Mucosa of rectum (tissue), 2 donors: ENCODE measurements at regions not wholly inside any gene's neighbourhood (a gene's known extent, or its start where the extent isn't known, plus 50 kb on each side); places are given as distances from the start of the nearest gene placed in this dataset.

Experiments used
- H3K27ac ChIP-seq, 2 donors: one replicate each; pipeline ENCODE4 v1.7.0; 2013; ENCODE audit warnings: inconsistent platforms in 2 of 2, low read depth in 2 of 2, low read length in 2 of 2
- H3K27me3 ChIP-seq, 2 donors: one replicate each; pipeline ENCODE4 v1.7.0; 2013; ENCODE audit warnings: low read length in 2 of 2; ENCODE audit not compliant: control insufficient read depth in 2 of 2, insufficient read depth in 2 of 2
- H3K36me3 ChIP-seq, 2 donors: one replicate each; pipeline ENCODE4 v1.7.0; 2013; ENCODE audit warnings: low read length in 2 of 2; ENCODE audit not compliant: control insufficient read depth in 2 of 2, insufficient read depth in 2 of 2
- H3K4me1 ChIP-seq, 2 donors: one replicate each; pipeline ENCODE4 v1.7.0; 2013; ENCODE audit warnings: low read length in 2 of 2, mild to moderate bottlenecking in 1 of 2; ENCODE audit not compliant: control insufficient read depth in 2 of 2, insufficient read depth in 2 of 2
- H3K4me3 ChIP-seq, 2 donors: one replicate each; pipeline ENCODE4 v1.7.0; 2013; ENCODE audit warnings: low read length in 2 of 2
- H3K9ac ChIP-seq, 2 donors: one replicate each; pipeline ENCODE4 v1.7.0; 2013; ENCODE audit warnings: low read length in 2 of 2, low read depth in 1 of 2, mild to moderate bottlenecking in 1 of 2
- H3K9me3 ChIP-seq, 2 donors: one replicate each; pipeline ENCODE4 v1.7.0; 2013; ENCODE audit warnings: low read length in 2 of 2; ENCODE audit not compliant: control insufficient read depth in 2 of 2
- donor health status: healthy.
- donor health status: Normal muscosa, but diverticular disease.

DNA sequence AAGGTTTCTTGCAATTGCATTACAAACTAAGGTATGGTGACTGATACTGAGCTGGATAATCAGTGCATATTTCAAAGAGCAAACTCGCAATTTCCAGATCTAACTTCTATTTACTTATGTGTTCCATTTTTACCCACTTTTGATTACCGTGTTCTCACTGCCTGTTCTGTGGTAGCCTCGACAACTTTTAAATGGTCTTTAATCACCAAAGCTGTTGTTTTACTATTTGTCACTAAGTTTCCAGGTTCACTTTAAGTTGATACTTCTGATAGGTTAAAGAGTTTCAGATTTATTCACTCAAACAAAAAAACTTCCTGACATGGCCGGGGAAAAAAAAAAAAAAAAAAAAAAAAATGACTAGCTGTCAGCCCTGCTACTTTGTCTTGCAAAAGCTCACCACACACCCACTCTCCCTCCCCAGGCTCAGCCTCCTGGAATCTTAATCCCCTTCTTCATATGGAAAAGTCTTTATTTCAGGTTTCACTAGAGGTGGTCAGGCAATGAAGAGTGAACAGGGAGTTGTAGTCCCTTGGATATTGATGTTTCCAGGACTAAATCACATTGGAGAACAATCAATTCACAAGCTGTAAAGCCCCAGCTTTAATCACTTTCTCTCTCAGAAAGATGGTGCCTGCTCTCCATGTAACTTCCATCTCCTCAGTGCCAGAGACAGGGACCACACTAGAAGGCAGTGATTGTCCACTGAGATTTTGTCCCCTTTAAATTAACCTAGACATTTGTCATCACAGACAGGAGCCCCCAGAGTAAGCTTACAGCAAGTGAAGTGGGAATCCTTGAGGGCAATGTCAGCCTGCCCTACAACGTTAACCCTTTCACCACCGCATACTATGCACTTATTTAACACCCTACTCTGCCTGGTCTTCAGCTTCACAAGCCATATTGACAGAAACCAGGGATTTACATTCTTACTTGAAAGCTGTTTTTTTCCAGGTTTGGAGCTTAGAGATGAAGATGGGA is 749.1 kb upstream of the SORCS1 start:
- H3K36me3 ChIP-seq = no peaks in the 10 kb centered on the region
- H3K9me3 ChIP-seq = no peaks in the 10 kb centered on the region
- H3K27ac ChIP-seq = no peak overlapping the region
- H3K4me1 ChIP-seq = no peaks in the 10 kb centered on the region
- no peak overlapping the region for H3K9ac ChIP-seq
- no peak overlapping the region for H3K4me3 ChIP-seq
- peaks cover 14 to 17% of the 10 kb centered on the region in 2 donors for H3K27me3 ChIP-seq

DNA sequence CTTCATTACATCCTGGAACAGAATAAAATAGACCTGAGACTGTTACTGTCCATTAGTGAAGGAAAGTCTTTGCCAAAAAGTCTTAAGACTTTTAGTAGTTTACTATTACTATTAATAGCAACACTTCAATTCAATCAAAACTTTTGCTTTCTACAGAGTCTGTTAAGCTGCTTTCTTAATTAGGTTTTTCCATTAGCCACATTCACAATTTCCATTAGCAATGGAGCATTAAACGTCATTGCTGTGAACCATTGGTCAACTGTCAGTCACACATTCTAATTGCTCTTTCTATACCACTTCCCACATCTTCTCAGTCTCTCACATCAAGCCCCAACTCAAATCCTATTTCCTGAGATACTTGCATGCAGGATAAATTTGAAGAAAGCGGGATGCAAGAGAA is 736.6 kb upstream of the SORCS1 start:
- Histone ChIP-seq H3K9me3 (no peaks in the 10 kb centered on the region), H3K4me1 (no peaks in the 10 kb centered on the region), H3K27me3 (no peaks in the 10 kb centered on the region), H3K27ac (no peak overlapping the region), H3K4me3 (no peak overlapping the region), H3K9ac (no peak overlapping the region), H3K36me3 (no peaks in the 10 kb centered on the region)

DNA sequence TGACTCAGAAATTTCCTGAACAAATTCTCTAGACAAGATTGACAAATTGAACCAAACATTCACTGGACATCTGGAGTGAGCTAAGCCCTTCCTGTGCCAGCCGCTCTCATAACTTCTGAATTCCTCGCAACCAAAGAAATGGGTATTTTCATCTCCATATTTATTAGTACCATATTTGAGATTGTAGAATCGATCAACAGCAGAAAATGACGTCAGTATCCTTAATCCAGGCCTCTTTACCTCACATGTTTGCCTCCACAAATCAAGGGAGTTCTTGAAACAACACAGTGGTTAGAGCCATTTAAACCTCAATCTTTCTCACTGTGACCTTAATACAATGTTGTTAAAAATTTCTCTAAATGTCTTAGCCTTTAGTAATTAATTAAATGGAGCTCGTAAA is 735.6 kb upstream of the SORCS1 start:
- no peak overlapping the region for H3K9ac ChIP-seq
- no peak overlapping the region for H3K4me3 ChIP-seq
- H3K9me3 ChIP-seq = no peaks in the 10 kb centered on the region
- no peaks in the 10 kb centered on the region for H3K36me3 ChIP-seq
- no peaks in the 10 kb centered on the region for H3K27me3 ChIP-seq
- H3K4me1 ChIP-seq = no peaks in the 10 kb centered on the region
- H3K27ac ChIP-seq = no peak overlapping the region

DNA sequence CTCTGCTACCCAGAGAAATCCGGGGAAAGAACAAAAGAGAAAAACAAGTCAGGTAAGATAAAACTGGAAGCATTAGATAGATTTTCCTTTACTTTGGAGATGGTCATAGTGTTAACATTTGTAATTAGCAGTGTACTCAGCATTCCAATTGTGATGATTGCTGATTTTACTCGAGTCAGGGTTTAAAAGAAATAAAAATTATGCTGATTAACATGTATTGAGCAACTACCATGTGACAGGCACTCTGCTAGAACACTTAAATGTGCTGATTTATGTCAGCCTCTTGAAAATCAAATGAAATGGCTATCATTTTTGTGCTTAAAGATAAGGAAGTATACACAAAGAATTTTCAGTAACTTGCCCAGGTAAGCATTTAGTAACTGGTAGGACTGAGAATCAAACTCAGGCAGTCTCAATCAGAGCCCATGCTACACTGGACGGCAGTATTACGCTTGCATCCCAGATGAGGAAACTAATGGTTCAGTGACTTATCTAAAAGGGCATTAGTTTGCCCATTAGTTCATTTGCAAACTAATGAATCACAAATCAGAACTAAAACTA is 735.1 kb upstream of the SORCS1 start:
- Histone ChIP-seq H3K9ac (no peak overlapping the region), H3K27ac (no peak overlapping the region), H3K4me1 (no peaks in the 10 kb centered on the region), H3K9me3 (no peaks in the 10 kb centered on the region), H3K27me3 (no peaks in the 10 kb centered on the region), H3K36me3 (no peaks in the 10 kb centered on the region), H3K4me3 (no peak overlapping the region)

DNA sequence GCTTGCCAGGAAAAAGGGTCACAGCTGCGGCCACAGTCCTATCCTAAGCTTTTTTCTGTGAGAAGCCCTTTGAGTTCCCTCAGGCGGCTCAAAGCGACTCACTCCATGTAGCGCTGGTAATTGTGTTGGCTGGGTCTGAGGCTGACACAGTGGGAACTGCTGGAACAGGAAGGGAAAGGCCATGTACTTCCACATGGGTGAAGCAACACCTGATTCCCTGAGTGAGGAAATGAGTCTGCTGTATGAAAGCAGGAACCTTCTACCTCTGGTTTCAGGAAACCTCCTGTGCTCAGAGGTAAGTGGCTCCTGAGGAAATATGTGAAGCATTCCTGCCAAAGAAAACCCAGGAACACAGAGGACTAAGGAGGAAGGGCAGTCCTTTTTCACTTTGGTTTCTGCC is 734.6 kb upstream of the SORCS1 start:
- no peaks in the 10 kb centered on the region for H3K4me1 ChIP-seq
- H3K27me3 ChIP-seq = no peaks in the 10 kb centered on the region
- H3K4me3 ChIP-seq = no peak overlapping the region
- H3K9me3 ChIP-seq = no peaks in the 10 kb centered on the region
- H3K27ac ChIP-seq = no peak overlapping the region
- H3K9ac ChIP-seq = no peak overlapping the region
- H3K36me3 ChIP-seq = no peaks in the 10 kb centered on the region

DNA sequence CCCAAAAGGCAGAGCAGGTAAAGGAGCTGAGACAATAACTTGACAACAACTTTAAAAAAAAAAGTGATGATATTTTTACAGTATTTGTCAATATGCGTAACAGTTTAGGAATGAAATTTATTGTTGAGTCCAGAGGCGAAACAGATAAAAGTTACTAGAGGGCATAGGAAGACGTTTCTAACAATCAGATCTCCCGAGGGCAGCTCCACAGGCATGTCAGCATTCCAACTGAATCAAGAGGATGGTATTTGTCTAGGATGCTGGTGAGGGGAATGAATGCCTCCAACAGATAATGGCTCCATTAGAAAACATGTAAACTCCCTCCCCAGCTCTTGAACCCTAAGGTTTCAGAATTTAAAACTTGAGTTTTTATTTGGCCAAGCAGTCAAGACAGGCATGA is 733.9 kb upstream of the SORCS1 start:
- Histone ChIP-seq H3K27ac (no peak overlapping the region), H3K4me1 (no peaks in the 10 kb centered on the region), H3K27me3 (no peaks in the 10 kb centered on the region), H3K4me3 (no peak overlapping the region), H3K9ac (no peak overlapping the region), H3K36me3 (no peaks in the 10 kb centered on the region), H3K9me3 (no peaks in the 10 kb centered on the region)

DNA sequence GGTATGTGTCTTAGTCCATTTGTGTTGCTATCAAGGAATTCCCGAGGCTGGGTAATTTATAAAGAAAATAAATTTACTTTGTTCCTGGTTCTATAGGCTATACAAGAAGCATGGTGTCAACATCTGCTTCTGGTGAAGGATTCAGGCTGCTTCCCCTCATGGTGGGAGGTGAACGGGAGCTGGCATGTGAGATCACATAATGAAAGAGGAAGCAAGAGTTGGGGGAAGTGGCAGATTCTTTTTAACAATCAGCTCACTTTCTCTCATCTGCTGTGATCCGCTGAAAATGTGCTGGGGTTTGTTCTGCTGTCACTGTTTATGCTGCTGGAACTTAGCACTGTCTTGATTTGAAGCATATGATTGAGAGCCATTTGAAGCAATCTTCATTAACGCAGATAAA is 730.0 kb upstream of the SORCS1 start:
- H3K4me3 ChIP-seq = no peak overlapping the region
- H3K4me1 ChIP-seq = no peaks in the 10 kb centered on the region
- no peaks in the 10 kb centered on the region for H3K27me3 ChIP-seq
- no peaks in the 10 kb centered on the region for H3K9me3 ChIP-seq
- no peaks in the 10 kb centered on the region for H3K36me3 ChIP-seq
- H3K27ac ChIP-seq = no peak overlapping the region
- no peak overlapping the region for H3K9ac ChIP-seq

DNA sequence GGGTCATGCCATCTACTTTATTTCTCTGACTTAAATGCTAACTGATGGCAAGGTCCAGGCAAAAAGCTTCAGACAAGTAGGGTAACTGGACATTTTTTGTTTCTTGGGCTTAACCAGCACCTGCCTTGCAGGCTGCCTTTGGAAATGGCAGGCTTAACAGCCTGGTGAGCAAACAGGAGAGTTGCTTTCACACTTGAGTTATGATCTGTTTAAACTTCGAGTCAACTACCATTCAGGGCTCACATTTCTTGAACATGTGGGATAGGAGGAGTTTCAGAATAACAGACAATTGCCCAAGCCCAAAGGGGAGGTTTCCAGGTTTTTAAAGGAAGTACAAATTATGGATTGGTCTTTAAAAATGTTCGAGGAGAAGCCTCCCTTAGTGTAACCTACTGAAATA is 724.6 kb upstream of the SORCS1 start:
- Histone ChIP-seq H3K36me3 (no peaks in the 10 kb centered on the region), H3K27ac (no peak overlapping the region), H3K27me3 (no peaks in the 10 kb centered on the region), H3K4me3 (no peak overlapping the region), H3K9ac (no peak overlapping the region), H3K4me1 (no peaks in the 10 kb centered on the region), H3K9me3 (no peaks in the 10 kb centered on the region)

DNA sequence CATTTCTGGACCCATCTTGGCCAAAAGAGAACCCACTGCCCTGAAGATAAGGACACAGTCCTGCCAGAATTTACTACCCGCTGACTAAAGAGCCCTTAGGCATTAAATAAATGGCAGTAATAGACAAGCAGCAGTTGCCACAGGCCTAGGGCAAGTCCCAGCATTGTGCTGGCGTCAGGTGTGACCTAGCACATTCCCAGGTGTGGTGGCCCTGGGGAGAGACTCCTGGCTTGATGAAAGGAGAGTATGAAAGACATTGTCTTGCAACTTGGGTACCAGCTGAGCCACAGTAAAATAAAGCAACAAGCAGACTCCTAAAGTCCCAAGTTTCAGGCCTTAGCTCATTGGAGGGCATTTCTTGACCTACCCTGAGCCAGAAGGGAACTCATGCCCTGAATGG is 715.7 kb upstream of the SORCS1 start:
- H3K9me3 ChIP-seq = no peaks in the 10 kb centered on the region
- no peaks in the 10 kb centered on the region for H3K4me1 ChIP-seq
- H3K9ac ChIP-seq = no peak overlapping the region
- H3K36me3 ChIP-seq = no peaks in the 10 kb centered on the region
- H3K27me3 ChIP-seq = no peaks in the 10 kb centered on the region
- H3K27ac ChIP-seq = no peak overlapping the region
- no peak overlapping the region for H3K4me3 ChIP-seq

DNA sequence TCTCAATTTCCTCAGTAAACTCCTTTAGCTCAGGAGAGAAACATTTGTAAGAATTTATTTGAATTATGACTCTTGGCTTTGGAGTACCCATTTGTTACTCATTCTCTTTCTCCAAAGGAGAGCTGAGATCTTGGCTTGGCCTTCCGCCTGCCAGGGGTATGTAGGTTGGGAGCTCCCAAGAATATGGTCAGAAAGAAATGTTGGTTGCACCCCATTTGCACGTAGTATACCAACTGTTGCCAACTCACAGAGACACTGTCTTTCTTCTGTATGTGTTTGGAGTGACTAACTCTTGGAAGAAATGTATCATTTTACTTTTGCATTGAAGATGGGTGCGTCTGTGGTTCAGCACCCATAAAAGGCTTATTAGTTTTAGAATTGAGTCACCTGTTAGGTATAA is 708.5 kb upstream of the SORCS1 start:
- H3K27me3 ChIP-seq = no peaks in the 10 kb centered on the region
- no peak overlapping the region for H3K9ac ChIP-seq
- no peaks in the 10 kb centered on the region for H3K9me3 ChIP-seq
- H3K4me3 ChIP-seq = no peak overlapping the region
- H3K36me3 ChIP-seq = no peaks in the 10 kb centered on the region
- H3K27ac ChIP-seq = no peak overlapping the region
- no peaks in the 10 kb centered on the region for H3K4me1 ChIP-seq
